Prostate gland (tissue), 2 donors: ENCODE measurements at regions not wholly inside any gene's neighbourhood (a gene's known extent, or its start where the extent isn't known, plus 50 kb on each side); places are given as distances from the start of the nearest gene placed in this dataset.
"Not testable (repeated sequence)": the region's sequence is repeated elsewhere in the genome, so short reads cannot be mapped to it uniquely, and the experiment has no call there.

Experiments used
- DNase-seq: peaks from one replicate; pipeline ENCODE4 v3.0.0-alpha.2; 2019; ENCODE audit warnings: low spot score
- H3K27ac ChIP-seq, 2 donors: fragments of 200-600 bp; sonication (generic); 2 replicates each; pipeline ENCODE4 v1.5.1; 2017 to 2019
- H3K27me3 ChIP-seq: fragments of 200-600 bp; sonication (generic); replicated peaks from 2 replicates; pipeline ENCODE4 v1.5.1; 2019; ENCODE audit not compliant: insufficient read depth
- H3K36me3 ChIP-seq, 2 donors: fragments of 200-600 bp; sonication (generic); 1 replicate in 1 of 2; 2 replicates in 1 of 2; pipeline versions ENCODE4 v1.5.1 to v1.8.1; 2017 to 2019
- H3K4me1 ChIP-seq: fragments of 200-600 bp; sonication (generic); replicated peaks from 2 replicates; pipeline ENCODE4 v1.5.1; 2019
- H3K4me3 ChIP-seq, 2 donors: fragments of 200-600 bp; sonication (generic); 2 replicates each; pipeline ENCODE4 v1.5.1; 2017 to 2019
- H3K9me3 ChIP-seq: fragments of 200-600 bp; sonication (generic); 2 replicates; pipeline ENCODE4 v1.5.1; 2017
- CTCF ChIP-seq, 4 experiments: fragments of 200-600 bp in 2 of 4; fragments of 450-650 bp in 2 of 4; sonication (generic) in 2 of 4; IDR thresholded peaks; 1 replicate in 3 of 4; 2 replicates in 1 of 4; pipeline ENCODE4 v1.5.1; 2016 to 2019; ENCODE audit warnings: antibody characterized with exemption in 4 of 4, mild to moderate bottlenecking in 2 of 4, moderate library complexity in 2 of 4
- POLR2A ChIP-seq: fragments of 450-650 bp; IDR thresholded peaks from one replicate; pipeline ENCODE4 v1.6.1; 2016; ENCODE audit warnings: antibody characterized with exemption, mild to moderate bottlenecking
- POLR2AphosphoS5 ChIP-seq: sonication (generic); formaldehyde crosslinking; IDR thresholded peaks from one replicate; pipeline ENCODE4 v1.6.1; 2017; ENCODE audit warnings: antibody characterized with exemption
- WGBS: methylation state at CpG from one replicate; pipeline ENCODE4 v1.1.5; 2018; 5-methylcytosine and 5-hydroxymethylcytosine counted together
- intact Hi-C: fragments of 100-400 bp; cut with DNase I; formaldehyde crosslinking; loops from one replicate; pipeline ENCODE4 v1.14.2; 2022

- H3K9me3 ChIP-seq = no peaks in the 10 kb centered on the region
- H3K4me1 ChIP-seq = no peaks in the 10 kb centered on the region
- no peak for DNase-seq
- H3K4me3 ChIP-seq = no peak overlapping the region
- intact Hi-C loops = no loop called here
- no peak overlapping the region for H3K27ac ChIP-seq
- TF ChIP-seq POLR2AphosphoS5 (no peak), CTCF (IDR thresholded peaks at IDR 0.05) (no peak)
- no peaks in the 10 kb centered on the region for H3K27me3 ChIP-seq
- WGBS = 63% methylated on average over 2 of the region's 2 CpGs
- H3K36me3 ChIP-seq = no peaks in the 10 kb centered on the region
Observed at GRCh38 chr10:33831591-33831990, 497.1 kb upstream of the NRP1 start.

GRCh38 chr10:33829899-33830298 lies 495.4 kb upstream of the NRP1 start:
- H3K27me3 ChIP-seq, DNase-seq, H3K4me1 ChIP-seq, H3K9me3 ChIP-seq, H3K27ac ChIP-seq, H3K36me3 ChIP-seq, H3K4me3 ChIP-seq, intact Hi-C loops: not testable (repeated sequence)
- WGBS = 86% methylated on average over 3 of the region's 3 CpGs

GRCh38 chr10:33828592-33828991 lies 494.1 kb upstream of the NRP1 start:
- intact Hi-C loops = no loop called here
- Histone ChIP-seq H3K27me3 (no peaks in the 10 kb centered on the region), H3K4me1 (no peaks in the 10 kb centered on the region)

GRCh38 chr10:33826186-33826585 lies 491.7 kb upstream of the NRP1 start:
- WGBS = 93% methylated on average over 1 of the region's 1 CpG
- intact Hi-C loops = no loop called here

More at GRCh38 chr10:33828592-33828991, 494.1 kb upstream of the NRP1 start:
- no peak for TF ChIP-seq POLR2A
- no peak for TF ChIP-seq POLR2AphosphoS5
- TF ChIP-seq CTCF (IDR thresholded peaks at IDR 0.05) = no peak
- WGBS = 94% methylated on average over 4 of the region's 4 CpGs
- Histone ChIP-seq H3K4me3 (no peak overlapping the region), H3K27ac (no peak overlapping the region), H3K36me3 (no peaks in the 10 kb centered on the region), H3K9me3 (no peaks in the 10 kb centered on the region)
- DNase-seq = no peak

GRCh38 chr10:33822774-33823173 lies 488.3 kb upstream of the NRP1 start:
- TF ChIP-seq POLR2A (no peak), POLR2AphosphoS5 (no peak), CTCF (IDR thresholded peaks at IDR 0.05) (no peak)
- WGBS = 90% methylated on average over 3 of the region's 3 CpGs
- DNase-seq = no peak
- Histone ChIP-seq H3K36me3 (no peaks in the 10 kb centered on the region), H3K9me3 (no peaks in the 10 kb centered on the region), H3K4me1 (no peaks in the 10 kb centered on the region), H3K27ac (no peak overlapping the region), H3K4me3 (no peak overlapping the region), H3K27me3 (no peaks in the 10 kb centered on the region)
- intact Hi-C loops = no loop called here

More at GRCh38 chr10:33826186-33826585, 491.7 kb upstream of the NRP1 start:
- no peak overlapping the region for H3K4me3 ChIP-seq
- no peak overlapping the region for H3K27ac ChIP-seq
- H3K27me3 ChIP-seq = no peaks in the 10 kb centered on the region
- TF ChIP-seq POLR2AphosphoS5 (no peak), POLR2A (no peak), CTCF (IDR thresholded peaks at IDR 0.05) (no peak)
- no peaks in the 10 kb centered on the region for H3K4me1 ChIP-seq
- no peak for DNase-seq
- H3K9me3 ChIP-seq = no peaks in the 10 kb centered on the region
- no peaks in the 10 kb centered on the region for H3K36me3 ChIP-seq
